ENCODE measurements at regions not wholly inside any gene's neighbourhood (a gene's known extent, or its start where the extent isn't known, plus 50 kb on each side); places are given as distances from the start of the nearest gene placed in this dataset.

- TF ChIP-seq, protein P1, sequence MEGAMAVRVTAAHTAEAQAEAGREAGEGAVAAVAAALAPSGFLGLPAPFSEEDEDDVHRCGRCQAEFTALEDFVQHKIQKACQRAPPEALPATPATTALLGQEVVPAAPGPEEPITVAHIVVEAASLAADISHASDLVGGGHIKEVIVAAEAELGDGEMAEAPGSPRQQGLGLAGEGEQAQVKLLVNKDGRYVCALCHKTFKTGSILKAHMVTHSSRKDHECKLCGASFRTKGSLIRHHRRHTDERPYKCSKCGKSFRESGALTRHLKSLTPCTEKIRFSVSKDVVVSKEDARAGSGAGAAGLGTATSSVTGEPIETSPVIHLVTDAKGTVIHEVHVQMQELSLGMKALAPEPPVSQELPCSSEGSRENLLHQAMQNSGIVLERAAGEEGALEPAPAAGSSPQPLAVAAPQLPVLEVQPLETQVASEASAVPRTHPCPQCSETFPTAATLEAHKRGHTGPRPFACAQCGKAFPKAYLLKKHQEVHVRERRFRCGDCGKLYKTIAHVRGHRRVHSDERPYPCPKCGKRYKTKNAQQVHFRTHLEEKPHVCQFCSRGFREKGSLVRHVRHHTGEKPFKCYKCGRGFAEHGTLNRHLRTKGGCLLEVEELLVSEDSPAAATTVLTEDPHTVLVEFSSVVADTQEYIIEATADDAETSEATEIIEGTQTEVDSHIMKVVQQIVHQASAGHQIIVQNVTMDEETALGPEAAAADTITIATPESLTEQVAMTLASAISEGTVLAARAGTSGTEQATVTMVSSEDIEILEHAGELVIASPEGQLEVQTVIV (IDR thresholded peaks at IDR 0.05; ENCODE audit: borderline replicate concordance, partially characterized antibody): no peak
- TF ChIP-seq MXI1 (IDR thresholded peaks at IDR 0.05; ENCODE audit: low read depth, low read length) (no peak), ZNF384 (IDR thresholded peaks at IDR 0.05; ENCODE audit: borderline replicate concordance, low read depth, low read length) (no peak), TCF7 (IDR thresholded peaks at IDR 0.05; ENCODE audit: borderline replicate concordance) (no peak)
Observed at GRCh38 chr6:97470322-97470721, 187.3 kb upstream of the MMS22L start (continued).

GRCh38 chr6:97473979-97474378 is 191.0 kb upstream of the MMS22L start:
- no peaks in the 10 kb centered on the region for H3K79me2 ChIP-seq (ENCODE audit: control insufficient read depth, insufficient read depth, low read length)
- H3K36me3 ChIP-seq (ENCODE audit: control insufficient read depth in 2 of 2, insufficient read depth in 2 of 2, low read length in 1 of 2): no peaks in the 10 kb centered on the region
- in situ Hi-C loops (cut with MboI) (no loop called here), intact Hi-C loops (cut with micrococcal nuclease; ENCODE audit: unreplicated experiment) (no loop called here)
- no peaks in the 10 kb centered on the region for H3K4me1 ChIP-seq (ENCODE audit: control insufficient read depth, insufficient read depth, low read length)
- RAD21 ChIA-PET (ENCODE audit: unreplicated experiment): no interaction called here
- H3K27me3 ChIP-seq (replicated peaks in 1 of 2; ENCODE audit: control insufficient read depth in 2 of 2, insufficient read depth in 2 of 2, low read length in 1 of 2): no peaks in the 10 kb centered on the region
- FAIRE-seq (no peak), ATAC-seq (no peak), DNase-seq (ENCODE audit: low read depth, low spot score) (no peak)
- H3K4me3 ChIP-seq: no peak overlapping the region
- CTCF ChIA-PET: interaction anchor here (1.7 kb wide), 1 partner anchor 20 kb away, joined by 5 read pairs; no protein-coding TSS in a partner anchor
- no peak overlapping the region for H3K4me2 ChIP-seq (ENCODE audit: control insufficient read depth, insufficient read depth)
- no TSS peak for BruUV-seq (replicated peaks)
- no peaks in the 10 kb centered on the region for H3K9me3 ChIP-seq (replicated peaks; ENCODE audit: control insufficient read depth, insufficient read depth, low read length)
- WGBS (ENCODE audit: insufficient coverage, insufficient replicate concordance, low lambda C conversion rate, missing lambda C conversion rate): 80% methylated on average over 4 of the region's 4 CpGs
- no peak overlapping the region for H3K27ac ChIP-seq (ENCODE audit: control insufficient read depth, insufficient read depth)
- SMC1A ChIA-PET (ENCODE audit: uncharacterized antibody, unreplicated experiment): interaction anchor here (0.9 to 1.3 kb wide), 2 partner anchors 10 to 146 kb away, joined by 3 read pairs; no protein-coding TSS in a partner anchor
- H3K9ac ChIP-seq (ENCODE audit: control insufficient read depth, insufficient read depth, low read length): no peak overlapping the region
- POLR2A ChIA-PET: no interaction called here
- H2AFZ ChIP-seq (ENCODE audit: control insufficient read depth, low read depth, low read length): no peak overlapping the region
- no peaks in the 10 kb centered on the region for H4K20me1 ChIP-seq (ENCODE audit: control insufficient read depth, insufficient read depth)
- TF ChIP-seq, protein P2, sequence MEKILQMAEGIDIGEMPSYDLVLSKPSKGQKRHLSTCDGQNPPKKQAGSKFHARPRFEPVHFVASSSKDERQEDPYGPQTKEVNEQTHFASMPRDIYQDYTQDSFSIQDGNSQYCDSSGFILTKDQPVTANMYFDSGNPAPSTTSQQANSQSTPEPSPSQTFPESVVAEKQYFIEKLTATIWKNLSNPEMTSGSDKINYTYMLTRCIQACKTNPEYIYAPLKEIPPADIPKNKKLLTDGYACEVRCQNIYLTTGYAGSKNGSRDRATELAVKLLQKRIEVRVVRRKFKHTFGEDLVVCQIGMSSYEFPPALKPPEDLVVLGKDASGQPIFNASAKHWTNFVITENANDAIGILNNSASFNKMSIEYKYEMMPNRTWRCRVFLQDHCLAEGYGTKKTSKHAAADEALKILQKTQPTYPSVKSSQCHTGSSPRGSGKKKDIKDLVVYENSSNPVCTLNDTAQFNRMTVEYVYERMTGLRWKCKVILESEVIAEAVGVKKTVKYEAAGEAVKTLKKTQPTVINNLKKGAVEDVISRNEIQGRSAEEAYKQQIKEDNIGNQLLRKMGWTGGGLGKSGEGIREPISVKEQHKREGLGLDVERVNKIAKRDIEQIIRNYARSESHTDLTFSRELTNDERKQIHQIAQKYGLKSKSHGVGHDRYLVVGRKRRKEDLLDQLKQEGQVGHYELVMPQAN (conservative IDR thresholded peaks at IDR 0.05): no peak
- TF ChIP-seq NFYA (IDR thresholded peaks at IDR 0.05; ENCODE audit: borderline replicate concordance, low read depth, low read length) (no peak), ZNF687 (IDR thresholded peaks at IDR 0.05) (no peak), CEBPB (IDR thresholded peaks at IDR 0.05; ENCODE audit: borderline replicate concordance in 1 of 2, low read depth in 2 of 2, low read length in 2 of 2) (no peak), EP300 (IDR thresholded peaks at IDR 0.05; ENCODE audit: borderline replicate concordance in 1 of 2, control insufficient read depth in 1 of 2, low read depth in 2 of 2, low read length in 2 of 2) (no peak), CREB1 (IDR thresholded peaks at IDR 0.05; ENCODE audit: low read depth) (no peak), ZBTB33 (IDR thresholded peaks at IDR 0.05) (no peak), HDAC6 (IDR thresholded peaks at IDR 0.05; ENCODE audit: unreplicated experiment) (no peak)

Measured in GM12878 (cell line).